Karpas-422 (cell line): ENCODE measurements at regions not wholly inside any gene's neighbourhood (a gene's known extent, or its start where the extent isn't known, plus 50 kb on each side); places are given as distances from the start of the nearest gene placed in this dataset.

Experiments
- DNase-seq: peaks from one replicate; pipeline ENCODE4 v3.0.0-alpha.2; 2015
- H2AFZ ChIP-seq: fragments of 200-600 bp; sonication (generic); 2 replicates; pipeline ENCODE4 v1.6.1; 2014; ENCODE audit warnings: antibody characterized with exemption, low read length, mixed read lengths
- H3K27ac ChIP-seq: fragments of 200-600 bp; sonication (generic); 2 replicates; pipeline ENCODE4 v1.5.1; 2014; ENCODE audit warnings: mild to moderate bottlenecking, low read length, moderate library complexity
- H3K27me3 ChIP-seq: fragments of 200-600 bp; sonication (generic); 2 replicates; pipeline ENCODE4 v1.6.1; 2014; ENCODE audit warnings: low read length, mixed read lengths
- H3K36me3 ChIP-seq: fragments of 200-600 bp; sonication (generic); 2 replicates; pipeline ENCODE4 v1.6.1; 2014; ENCODE audit warnings: low read length, mixed read lengths; ENCODE audit not compliant: insufficient read depth
- H3K4me1 ChIP-seq: fragments of 200-600 bp; sonication (generic); 2 replicates; pipeline ENCODE4 v1.6.1; 2014; ENCODE audit warnings: mild to moderate bottlenecking, low read length, mixed read lengths
- H3K4me2 ChIP-seq: fragments of 200-600 bp; sonication (generic); 2 replicates; pipeline ENCODE4 v1.6.1; 2014; ENCODE audit warnings: low read length, low read depth, mild to moderate bottlenecking; ENCODE audit not compliant: poor library complexity, severe bottlenecking
- H3K4me3 ChIP-seq: fragments of 200-600 bp; sonication (generic); 2 replicates; pipeline ENCODE4 v1.5.1; 2014; ENCODE audit warnings: mild to moderate bottlenecking, antibody characterized with exemption, low read length, mixed read lengths
- H3K79me2 ChIP-seq: fragments of 200-600 bp; sonication (generic); 2 replicates; pipeline ENCODE4 v1.6.1; 2014; ENCODE audit warnings: mild to moderate bottlenecking, low read length, mixed read lengths
- H3K9ac ChIP-seq: fragments of 200-600 bp; sonication (generic); 2 replicates; pipeline ENCODE4 v1.6.0; 2014; ENCODE audit warnings: low read length
- H3K9me2 ChIP-seq: fragments of 200-600 bp; sonication (generic), shearing (Covaris generic); replicated peaks from 2 replicates; pipeline ENCODE4 v1.6.0; 2014; ENCODE audit warnings: mild to moderate bottlenecking, low read length, moderate library complexity; ENCODE audit not compliant: insufficient read depth
- H3K9me3 ChIP-seq: fragments of 300-700, 200-600 bp; sonication (generic); 2 replicates; pipeline ENCODE4 v1.6.1; 2014; ENCODE audit warnings: low read length, mixed read lengths
- H4K20me1 ChIP-seq: fragments of 200-600 bp; sonication (generic); 2 replicates; pipeline ENCODE4 v1.6.1; 2014; ENCODE audit warnings: mild to moderate bottlenecking, antibody characterized with exemption, low read length, low read depth; ENCODE audit not compliant: insufficient read depth

GRCh38 chr3:164452707-164453106, 625.6 kb downstream of the SI start:
- H4K20me1 ChIP-seq, result no peaks in the 10 kb centered on the region
- no peaks in the 10 kb centered on the region for H3K9me2 ChIP-seq
- DNase-seq, result no peak
- H3K4me1 ChIP-seq, result no peaks in the 10 kb centered on the region
- H3K4me3 ChIP-seq, result no peak overlapping the region
- H3K9me3 ChIP-seq, result peaks cover 21% of the 10 kb centered on the region; the same call in 1 of the 2 replicates
- H3K9ac ChIP-seq, result no peak overlapping the region
- H3K4me2 ChIP-seq, result no peak overlapping the region
- no peaks in the 10 kb centered on the region for H3K27me3 ChIP-seq
- H3K79me2 ChIP-seq, result no peaks in the 10 kb centered on the region
- no peak overlapping the region for H3K27ac ChIP-seq
- no peaks in the 10 kb centered on the region for H3K36me3 ChIP-seq
- H2AFZ ChIP-seq, result no peak overlapping the region

- H3K9me2 ChIP-seq, result no peaks in the 10 kb centered on the region
- no peaks in the 10 kb centered on the region for H3K4me1 ChIP-seq
- H3K79me2 ChIP-seq, result no peaks in the 10 kb centered on the region
- H4K20me1 ChIP-seq, result no peaks in the 10 kb centered on the region
- no peak for DNase-seq
- no peaks in the 10 kb centered on the region for H3K27me3 ChIP-seq
- H3K9ac ChIP-seq, result no peak overlapping the region
- H3K36me3 ChIP-seq, result no peaks in the 10 kb centered on the region
- H3K27ac ChIP-seq, result no peak overlapping the region
- H3K9me3 ChIP-seq, result peaks cover 18% of the 10 kb centered on the region; the same call in 1 of the 2 replicates
- H3K4me3 ChIP-seq, result no peak overlapping the region
- no peak overlapping the region; the same call in 1 of the 2 replicates for H2AFZ ChIP-seq
- H3K4me2 ChIP-seq, result no peak overlapping the region
Observed at GRCh38 chr3:164451072-164451910, 627.0 kb downstream of the SI start.

- H3K79me2 ChIP-seq, result no peaks in the 10 kb centered on the region
- no peaks in the 10 kb centered on the region for H3K9me2 ChIP-seq
- no peak overlapping the region for H3K9ac ChIP-seq
- H3K4me2 ChIP-seq, result no peak overlapping the region
- no peak overlapping the region for H3K4me3 ChIP-seq
- H4K20me1 ChIP-seq, result no peaks in the 10 kb centered on the region
- H3K27ac ChIP-seq, result no peak overlapping the region
- H3K4me1 ChIP-seq, result no peaks in the 10 kb centered on the region
- peaks cover 18% of the 10 kb centered on the region; the same call in 1 of the 2 replicates for H3K9me3 ChIP-seq
- no peak for DNase-seq
- H2AFZ ChIP-seq, result no peak overlapping the region
- no peaks in the 10 kb centered on the region for H3K27me3 ChIP-seq
- H3K36me3 ChIP-seq, result no peaks in the 10 kb centered on the region
Observed at GRCh38 chr3:164450276-164450905, 627.9 kb downstream of the SI start.

GRCh38 chr3:164419220-164419619, 659.1 kb downstream of the SI start:
- no peaks in the 10 kb centered on the region for H4K20me1 ChIP-seq
- no peaks in the 10 kb centered on the region for H3K27me3 ChIP-seq
- no peaks in the 10 kb centered on the region for H3K79me2 ChIP-seq
- DNase-seq, result no peak
- no peaks in the 10 kb centered on the region for H3K36me3 ChIP-seq
- no peak overlapping the region for H3K27ac ChIP-seq
- no peaks in the 10 kb centered on the region for H3K4me1 ChIP-seq
- H3K9me2 ChIP-seq, result no peaks in the 10 kb centered on the region
- no peak overlapping the region for H3K4me3 ChIP-seq
- peaks cover 12% of the 10 kb centered on the region for H3K9me3 ChIP-seq
- H2AFZ ChIP-seq, result no peak overlapping the region
- H3K4me2 ChIP-seq, result no peak overlapping the region
- H3K9ac ChIP-seq, result no peak overlapping the region

- H3K36me3 ChIP-seq, result no peaks in the 10 kb centered on the region
- H4K20me1 ChIP-seq, result no peaks in the 10 kb centered on the region
- H2AFZ ChIP-seq, result no peak overlapping the region
- no peak overlapping the region for H3K27ac ChIP-seq
- H3K9me3 ChIP-seq, result peaks cover 14% of the 10 kb centered on the region
- DNase-seq, result no peak
- no peaks in the 10 kb centered on the region for H3K79me2 ChIP-seq
- no peaks in the 10 kb centered on the region for H3K4me1 ChIP-seq
- no peak overlapping the region for H3K9ac ChIP-seq
- no peak overlapping the region for H3K4me3 ChIP-seq
- H3K9me2 ChIP-seq, result no peaks in the 10 kb centered on the region
- H3K27me3 ChIP-seq, result no peaks in the 10 kb centered on the region
- no peak overlapping the region for H3K4me2 ChIP-seq
Observed at GRCh38 chr3:164418414-164418813, 659.9 kb downstream of the SI start.

GRCh38 chr3:164417955-164418354, 660.3 kb downstream of the SI start:
- Histone ChIP-seq H3K79me2 (no peaks in the 10 kb centered on the region), H3K9me3 (peaks cover 18% of the 10 kb centered on the region), H3K9ac (no peak overlapping the region), H2AFZ (no peak overlapping the region), H3K9me2 (no peaks in the 10 kb centered on the region), H3K36me3 (no peaks in the 10 kb centered on the region), H4K20me1 (no peaks in the 10 kb centered on the region), H3K27me3 (no peaks in the 10 kb centered on the region), H3K4me2 (no peak overlapping the region), H3K27ac (no peak overlapping the region), H3K4me3 (no peak overlapping the region), H3K4me1 (no peaks in the 10 kb centered on the region)
- DNase-seq, result no peak

GRCh38 chr3:164416491-164417222, 661.6 kb downstream of the SI start:
- no peaks in the 10 kb centered on the region for H4K20me1 ChIP-seq
- peaks cover 18% of the 10 kb centered on the region for H3K9me3 ChIP-seq
- no peak overlapping the region for H3K4me3 ChIP-seq
- no peaks in the 10 kb centered on the region for H3K9me2 ChIP-seq
- H3K27me3 ChIP-seq, result no peaks in the 10 kb centered on the region
- no peaks in the 10 kb centered on the region for H3K79me2 ChIP-seq
- H3K27ac ChIP-seq, result no peak overlapping the region
- H3K4me1 ChIP-seq, result no peaks in the 10 kb centered on the region
- no peak for DNase-seq
- H2AFZ ChIP-seq, result no peak overlapping the region
- H3K36me3 ChIP-seq, result no peaks in the 10 kb centered on the region
- no peak overlapping the region for H3K4me2 ChIP-seq
- no peak overlapping the region for H3K9ac ChIP-seq

GRCh38 chr3:164408326-164408725, 670.0 kb downstream of the SI start:
- no peak overlapping the region for H3K9ac ChIP-seq
- H3K9me3 ChIP-seq, result peaks cover 16% of the 10 kb centered on the region; the same call in 1 of the 2 replicates
- H3K27ac ChIP-seq, result no peak overlapping the region
- H3K4me2 ChIP-seq, result no peak overlapping the region
- H3K79me2 ChIP-seq, result no peaks in the 10 kb centered on the region
- H3K4me3 ChIP-seq, result no peak overlapping the region
- H3K9me2 ChIP-seq, result no peaks in the 10 kb centered on the region
- no peaks in the 10 kb centered on the region for H4K20me1 ChIP-seq
- no peak overlapping the region for H2AFZ ChIP-seq
- no peak for DNase-seq
- no peaks in the 10 kb centered on the region for H3K36me3 ChIP-seq
- no peaks in the 10 kb centered on the region for H3K27me3 ChIP-seq
- H3K4me1 ChIP-seq, result no peaks in the 10 kb centered on the region
